Astrocyte (in vitro differentiated cells and primary cell): ENCODE measurements at regions not wholly inside any gene's neighbourhood (a gene's known extent, or its start where the extent isn't known, plus 50 kb on each side); places are given as distances from the start of the nearest gene placed in this dataset.

Source experiments
- DNase-seq: peaks from one replicate; pipeline ENCODE4 v3.0.0-alpha.2; 2010; ENCODE audit warnings: low read depth
- FAIRE-seq: peaks from 2 replicates; lab custom pipeline; 2011; peaks lifted over from hg19 to GRCh38; lab: Jason Lieb, UNC
- H2AFZ ChIP-seq: 2 replicates; pipeline ENCODE4 v1.6.0; 2012; ENCODE audit warnings: low read depth, low read length, inconsistent platforms
- H3K27ac ChIP-seq: 2 replicates; pipeline ENCODE4 v1.5.1; 2011; ENCODE audit warnings: low read depth, low read length, inconsistent platforms
- H3K27me3 ChIP-seq: 2 replicates; pipeline ENCODE4 v1.6.0; 2011; ENCODE audit warnings: low read length, inconsistent platforms; ENCODE audit not compliant: insufficient read depth
- H3K36me3 ChIP-seq: 2 replicates; pipeline ENCODE4 v1.5.1; 2011; ENCODE audit warnings: low read length, inconsistent platforms; ENCODE audit not compliant: insufficient read depth
- H3K4me1 ChIP-seq: 2 replicates; pipeline ENCODE4 v1.5.1; 2011; ENCODE audit warnings: low read length, inconsistent platforms; ENCODE audit not compliant: insufficient read depth
- H3K4me2 ChIP-seq: 2 replicates; pipeline ENCODE4 v1.6.0; 2012; ENCODE audit warnings: low read length, inconsistent platforms
- H3K4me3 ChIP-seq: 2 replicates; pipeline ENCODE4 v1.5.1; 2011; ENCODE audit warnings: low read depth, mild to moderate bottlenecking, low read length, inconsistent platforms; ENCODE audit not compliant: insufficient read depth
- H3K79me2 ChIP-seq: 2 replicates; pipeline ENCODE4 v1.6.0; 2012; ENCODE audit warnings: mild to moderate bottlenecking, low read length, inconsistent platforms; ENCODE audit not compliant: insufficient read depth
- H3K9ac ChIP-seq: 2 replicates; pipeline ENCODE4 v1.6.0; 2012; ENCODE audit warnings: mild to moderate bottlenecking, low read length, inconsistent platforms
- H3K9me3 ChIP-seq: 2 replicates; pipeline ENCODE4 v1.5.1; 2012; ENCODE audit warnings: low read depth, mild to moderate bottlenecking, low read length, inconsistent platforms; ENCODE audit not compliant: insufficient read depth
- H4K20me1 ChIP-seq: 2 replicates; pipeline ENCODE4 v1.6.0; 2012; ENCODE audit warnings: low read length, inconsistent platforms; ENCODE audit not compliant: insufficient read depth
- H3K27ac Mint-ChIP-seq: one replicate; pipeline ENCODE4 v1.8.0; 2021; ENCODE audit warnings: mild to moderate bottlenecking, mixed read lengths; ENCODE audit not compliant: unreplicated experiment
- H3K27me3 Mint-ChIP-seq: one replicate; pipeline ENCODE4 v1.8.0; 2021; ENCODE audit warnings: low read depth, mixed read lengths; ENCODE audit not compliant: unreplicated experiment
- H3K36me3 Mint-ChIP-seq: one replicate; pipeline ENCODE4 v1.8.0; 2021; ENCODE audit warnings: low read depth, mixed read lengths; ENCODE audit not compliant: unreplicated experiment
- H3K4me1 Mint-ChIP-seq: one replicate; pipeline ENCODE4 v1.8.0; 2021; ENCODE audit warnings: low read depth, mixed read lengths; ENCODE audit not compliant: unreplicated experiment
- H3K4me3 Mint-ChIP-seq: one replicate; pipeline ENCODE4 v1.8.0; 2021; ENCODE audit warnings: mild to moderate bottlenecking, moderate library complexity, mixed read lengths; ENCODE audit not compliant: unreplicated experiment
- H3K9me3 Mint-ChIP-seq: one replicate; pipeline ENCODE4 v1.8.0; 2021; ENCODE audit warnings: mild to moderate bottlenecking, mixed read lengths; ENCODE audit not compliant: unreplicated experiment
- EZH2 ChIP-seq: IDR thresholded peaks from 2 replicates; pipeline ENCODE4 v1.6.1; 2012; ENCODE audit warnings: mild to moderate bottlenecking, low read length, inconsistent platforms; ENCODE audit not compliant: insufficient read depth
- TF ChIP-seq, protein P1 (sequence below): IDR thresholded peaks from 2 replicates; pipeline ENCODE4 v1.5.1; 2011; ENCODE audit warnings: low read depth, mild to moderate bottlenecking, inconsistent platforms, low read length, moderate library complexity; ENCODE audit not compliant: insufficient read depth

DNA sequence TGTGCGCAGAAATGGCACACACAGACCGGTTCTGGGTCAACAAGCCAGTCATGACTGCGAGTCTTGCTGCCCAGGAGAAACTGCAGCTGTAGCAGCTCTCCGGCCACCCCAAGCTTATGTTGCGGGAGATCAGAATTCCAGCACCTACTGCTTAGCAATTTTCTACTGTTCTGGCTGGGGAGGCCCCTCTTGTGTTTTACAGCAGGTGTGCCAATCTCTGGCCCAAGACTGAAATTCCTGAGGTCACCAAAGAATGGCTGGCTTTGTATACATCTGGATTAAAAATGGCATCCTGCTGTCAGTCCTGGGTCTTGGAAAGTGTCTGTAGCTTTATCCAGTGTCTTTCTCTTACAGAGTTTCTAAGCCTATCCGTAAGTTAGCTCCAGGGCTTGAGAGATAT, 68.9 kb upstream of the TRAM1L1 start:
- Histone ChIP-seq H3K36me3 (no peaks in the 10 kb centered on the region), H3K27ac (no peak overlapping the region), H3K9ac (no peak overlapping the region), H3K9me3 (no peaks in the 10 kb centered on the region), H4K20me1 (no peaks in the 10 kb centered on the region), H3K4me2 (no peak overlapping the region), H3K27me3 (no peaks in the 10 kb centered on the region), H2AFZ (no peak overlapping the region), H3K4me1 (no peaks in the 10 kb centered on the region), H3K4me3 (no peak overlapping the region), H3K79me2 (no peaks in the 10 kb centered on the region)
- TF ChIP-seq EZH2: no peak
- TF ChIP-seq, protein P1, sequence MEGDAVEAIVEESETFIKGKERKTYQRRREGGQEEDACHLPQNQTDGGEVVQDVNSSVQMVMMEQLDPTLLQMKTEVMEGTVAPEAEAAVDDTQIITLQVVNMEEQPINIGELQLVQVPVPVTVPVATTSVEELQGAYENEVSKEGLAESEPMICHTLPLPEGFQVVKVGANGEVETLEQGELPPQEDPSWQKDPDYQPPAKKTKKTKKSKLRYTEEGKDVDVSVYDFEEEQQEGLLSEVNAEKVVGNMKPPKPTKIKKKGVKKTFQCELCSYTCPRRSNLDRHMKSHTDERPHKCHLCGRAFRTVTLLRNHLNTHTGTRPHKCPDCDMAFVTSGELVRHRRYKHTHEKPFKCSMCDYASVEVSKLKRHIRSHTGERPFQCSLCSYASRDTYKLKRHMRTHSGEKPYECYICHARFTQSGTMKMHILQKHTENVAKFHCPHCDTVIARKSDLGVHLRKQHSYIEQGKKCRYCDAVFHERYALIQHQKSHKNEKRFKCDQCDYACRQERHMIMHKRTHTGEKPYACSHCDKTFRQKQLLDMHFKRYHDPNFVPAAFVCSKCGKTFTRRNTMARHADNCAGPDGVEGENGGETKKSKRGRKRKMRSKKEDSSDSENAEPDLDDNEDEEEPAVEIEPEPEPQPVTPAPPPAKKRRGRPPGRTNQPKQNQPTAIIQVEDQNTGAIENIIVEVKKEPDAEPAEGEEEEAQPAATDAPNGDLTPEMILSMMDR: no peak
- FAIRE-seq: no peak
- DNase-seq: no peak
- H3K27me3 Mint-ChIP-seq: no peaks in the 10 kb centered on the region
- peaks cover 6% of the 10 kb centered on the region for H3K9me3 Mint-ChIP-seq
- no peak overlapping the region for H3K27ac Mint-ChIP-seq
- H3K36me3 Mint-ChIP-seq: no peaks in the 10 kb centered on the region
- H3K4me1 Mint-ChIP-seq: no peaks in the 10 kb centered on the region
- no peak overlapping the region for H3K4me3 Mint-ChIP-seq

DNA sequence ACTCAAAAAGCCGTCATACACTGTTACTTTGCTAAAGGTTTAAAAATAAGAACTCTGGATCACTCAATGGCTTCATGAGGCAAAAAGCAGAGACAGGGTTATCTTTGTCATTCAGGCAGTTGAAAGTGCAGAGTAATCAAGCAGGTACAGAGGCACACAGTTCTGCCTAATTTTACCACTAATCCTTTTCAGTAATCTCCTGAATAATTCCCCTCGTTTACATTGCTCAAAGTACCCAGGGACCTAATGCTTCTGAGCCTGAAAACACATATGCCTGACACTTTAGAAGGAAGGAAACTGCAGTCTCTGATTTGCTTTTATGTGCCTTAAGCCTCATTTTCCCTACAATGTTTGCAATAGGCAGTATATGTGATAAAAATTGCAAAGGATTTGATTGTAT, 71.4 kb upstream of the TRAM1L1 start:
- Histone ChIP-seq H4K20me1 (no peaks in the 10 kb centered on the region), H3K36me3 (no peaks in the 10 kb centered on the region), H3K9me3 (no peaks in the 10 kb centered on the region), H3K4me3 (no peak overlapping the region), H3K9ac (no peak overlapping the region), H3K79me2 (no peaks in the 10 kb centered on the region), H3K27ac (no peak overlapping the region), H3K27me3 (no peaks in the 10 kb centered on the region), H3K4me1 (no peaks in the 10 kb centered on the region), H3K4me2 (no peak overlapping the region), H2AFZ (no peak overlapping the region)
- no peak for DNase-seq
- Mint-ChIP-seq H3K27ac (no peak overlapping the region), H3K27me3 (no peaks in the 10 kb centered on the region), H3K36me3 (no peaks in the 10 kb centered on the region), H3K4me3 (no peak overlapping the region), H3K4me1 (no peaks in the 10 kb centered on the region), H3K9me3 (no peaks in the 10 kb centered on the region)
- FAIRE-seq: no peak
- TF ChIP-seq, protein P1: no peak
- no peak for TF ChIP-seq EZH2

DNA sequence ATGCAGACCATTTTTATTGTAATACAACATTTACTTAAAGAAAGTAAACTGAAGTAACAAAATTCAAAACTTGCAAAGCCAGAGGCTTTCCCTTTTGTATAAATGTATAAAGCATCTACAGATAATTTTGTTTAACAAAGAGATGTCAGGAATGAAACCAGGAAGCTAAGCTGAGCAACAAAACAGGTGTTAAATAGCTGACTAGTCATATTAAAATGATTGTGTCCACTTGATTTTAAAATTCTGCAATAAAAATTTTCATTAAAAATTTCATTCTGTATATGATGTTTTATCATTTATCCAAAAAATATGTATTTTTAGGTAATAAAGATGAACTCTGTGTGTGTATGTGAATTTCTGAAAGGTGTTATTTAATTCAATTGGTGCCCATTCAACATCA, 72.0 kb upstream of the TRAM1L1 start:
- no peak overlapping the region for H3K4me3 Mint-ChIP-seq
- H3K9me3 Mint-ChIP-seq: no peaks in the 10 kb centered on the region
- H3K9me3 ChIP-seq: no peaks in the 10 kb centered on the region
- no peak overlapping the region for H3K4me3 ChIP-seq
- DNase-seq (no peak), FAIRE-seq (no peak)
- no peaks in the 10 kb centered on the region for H3K4me1 Mint-ChIP-seq
- no peak overlapping the region for H2AFZ ChIP-seq
- no peaks in the 10 kb centered on the region for H3K36me3 Mint-ChIP-seq
- no peaks in the 10 kb centered on the region for H3K79me2 ChIP-seq
- H3K4me2 ChIP-seq: no peak overlapping the region
- no peaks in the 10 kb centered on the region for H3K4me1 ChIP-seq
- no peaks in the 10 kb centered on the region for H4K20me1 ChIP-seq
- H3K36me3 ChIP-seq: no peaks in the 10 kb centered on the region
- H3K27ac ChIP-seq: no peak overlapping the region
- TF ChIP-seq, protein P1: no peak
- TF ChIP-seq EZH2: no peak
- no peaks in the 10 kb centered on the region for H3K27me3 ChIP-seq
- no peak overlapping the region for H3K9ac ChIP-seq
- H3K27me3 Mint-ChIP-seq: no peaks in the 10 kb centered on the region
- H3K27ac Mint-ChIP-seq: no peak overlapping the region
